ENCODE measurements at regions not wholly inside any gene's neighbourhood (a gene's known extent, or its start where the extent isn't known, plus 50 kb on each side); places are given as distances from the start of the nearest gene placed in this dataset.

DNA sequence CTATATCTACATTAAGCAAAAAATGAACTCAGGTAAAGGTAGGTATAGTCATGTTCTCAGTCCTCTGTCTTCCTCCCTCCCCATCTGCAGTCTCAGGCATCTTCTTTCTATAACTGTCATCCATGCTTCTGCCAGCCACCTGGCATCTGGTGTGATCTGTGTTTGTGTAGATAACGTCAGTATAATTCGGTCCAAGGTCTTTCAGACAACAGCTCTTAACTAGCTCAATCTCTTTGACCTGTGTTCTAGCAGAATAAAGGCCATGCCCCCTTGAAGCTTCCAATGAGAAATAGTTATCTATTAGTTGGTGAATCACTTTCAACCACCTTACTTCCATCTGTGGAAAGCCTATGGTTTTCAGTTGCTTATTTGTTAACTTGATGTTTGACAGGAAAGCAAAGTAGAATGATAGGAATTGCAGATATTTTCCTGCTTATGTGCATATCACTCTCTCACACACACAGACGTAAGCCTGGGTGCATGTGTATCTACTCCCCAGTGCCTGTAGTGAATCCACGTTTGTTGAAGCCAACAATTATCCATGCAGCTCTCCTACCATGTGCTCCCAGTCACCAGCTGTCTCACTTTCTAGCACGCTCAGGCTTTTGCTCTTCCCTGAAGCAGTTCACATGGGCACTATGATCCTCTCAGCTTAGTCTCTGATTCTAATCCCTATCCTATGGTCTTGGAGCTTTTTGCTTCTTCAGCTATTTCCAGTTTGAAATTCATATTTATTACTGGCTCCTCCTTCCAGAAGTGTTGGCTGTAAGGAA is 433.7 kb upstream of the MANEA start:
- no peak for TF ChIP-seq CTCF (IDR thresholded peaks at IDR 0.05; ENCODE audit: low read depth, low read length)
- TF ChIP-seq EZH2phosphoT487 (IDR thresholded peaks at IDR 0.05; ENCODE audit: low read depth), result no peak
